ENCODE measurements at regions not wholly inside any gene's neighbourhood (a gene's known extent, or its start where the extent isn't known, plus 50 kb on each side); places are given as distances from the start of the nearest gene placed in this dataset.
A peak's percentile ranks its signal among the peaks of the same experiment; 100 is the strongest.

DNA sequence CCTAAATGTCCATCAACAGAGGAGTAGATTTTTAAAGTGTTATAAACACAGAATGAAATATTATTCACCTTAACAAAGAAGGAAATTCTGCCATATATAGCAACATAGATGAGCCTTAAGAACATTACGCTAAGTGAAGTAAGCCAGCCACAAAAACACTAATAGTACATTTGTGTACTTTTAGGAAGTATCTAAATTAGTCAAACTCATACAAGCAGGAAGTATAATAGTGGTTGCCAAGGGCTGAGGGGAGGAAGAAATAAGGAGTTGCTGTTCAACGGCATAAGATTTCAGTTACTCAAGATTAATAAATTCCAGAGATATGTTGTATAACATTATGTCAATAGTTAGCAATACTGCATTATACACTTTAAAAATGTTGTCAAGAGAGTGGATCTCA, 181.7 kb upstream of the ZC3H12C start:
- no peak for FAIRE-seq

GRCh38 chr11:109914038-109914437, 179.2 kb upstream of the ZC3H12C start:
- DNase-seq (ENCODE audit: low spot score in 2 of 2) (no peak), FAIRE-seq (no peak)

More for the DNA sequence above, 181.7 kb upstream of the ZC3H12C start:
- no peak for DNase-seq (ENCODE audit: low spot score in 2 of 2)

DNA sequence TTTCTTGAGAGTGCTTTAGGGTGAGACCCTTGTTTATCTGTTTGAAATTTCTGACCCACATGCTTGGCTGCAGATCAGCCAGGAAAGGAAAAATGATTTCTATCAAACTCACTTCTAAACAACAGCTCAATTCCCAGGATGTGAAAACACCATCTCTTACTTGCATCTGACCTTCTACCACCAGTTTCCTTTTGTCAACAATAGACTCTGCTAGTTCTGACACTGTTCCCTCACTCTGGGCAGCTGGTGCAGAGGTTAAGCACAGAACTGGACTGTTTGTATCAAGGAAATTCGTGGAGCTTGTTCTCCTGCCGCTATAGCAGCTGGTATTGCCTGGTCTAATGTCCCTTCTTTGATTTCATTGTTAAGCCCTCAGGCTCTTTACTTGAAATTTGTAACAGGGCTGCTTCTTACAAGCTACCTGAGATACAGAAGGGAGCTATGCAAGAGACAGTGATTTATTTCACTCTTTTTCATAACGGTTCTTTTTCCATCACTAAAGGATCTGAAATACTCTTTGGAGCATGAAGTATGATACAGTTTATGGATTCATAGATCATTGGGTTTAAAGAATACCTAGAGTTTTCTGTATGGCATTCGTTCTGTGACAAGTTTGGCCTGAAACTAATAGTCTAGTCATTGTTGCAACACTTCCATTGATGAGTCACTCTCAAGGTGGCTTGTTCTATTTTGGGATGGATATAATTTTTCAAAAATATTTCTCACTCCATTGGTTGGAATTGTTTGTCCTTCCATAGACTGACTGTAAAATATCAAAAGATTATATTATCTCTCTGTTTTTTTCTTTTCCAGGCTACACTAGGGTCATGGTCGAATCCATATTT, 178.2 kb upstream of the ZC3H12C start:
- no peak for FAIRE-seq
- DNase-seq (ENCODE audit: low spot score in 2 of 2): no peak

- DNase-seq (ENCODE audit: low spot score in 2 of 2) (no peak), FAIRE-seq (no peak)
Observed at GRCh38 chr11:109926941-109927340, 166.3 kb upstream of the ZC3H12C start.

- FAIRE-seq: no peak
- DNase-seq (ENCODE audit: low spot score in 2 of 2): no peak
Observed at GRCh38 chr11:109929308-109929707, 163.9 kb upstream of the ZC3H12C start.

DNA sequence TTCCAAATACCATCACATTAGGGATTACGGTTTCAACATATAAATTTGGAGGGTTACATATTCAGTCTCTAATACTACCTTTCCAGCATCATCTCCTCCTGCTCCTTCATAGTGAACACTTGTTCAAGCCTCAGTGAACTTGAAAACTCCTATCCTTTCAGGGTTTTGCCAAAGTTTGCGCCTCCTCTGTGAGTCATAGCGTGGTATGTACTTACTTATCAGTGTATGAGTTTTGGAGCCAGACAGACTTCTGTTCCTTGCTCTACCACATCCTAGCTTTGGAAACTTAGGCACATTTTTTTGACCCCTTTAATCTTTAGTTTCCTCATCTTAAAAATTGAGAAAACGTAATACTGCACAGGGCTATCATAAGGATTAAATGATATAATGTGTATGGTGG, 160.1 kb upstream of the ZC3H12C start:
- FAIRE-seq: no peak
- no peak for DNase-seq (ENCODE audit: low spot score in 2 of 2)

GRCh38 chr11:109934151-109934550, 159.0 kb upstream of the ZC3H12C start:
- DNase-seq (ENCODE audit: low spot score in 2 of 2) (no peak), FAIRE-seq (no peak)

DNA sequence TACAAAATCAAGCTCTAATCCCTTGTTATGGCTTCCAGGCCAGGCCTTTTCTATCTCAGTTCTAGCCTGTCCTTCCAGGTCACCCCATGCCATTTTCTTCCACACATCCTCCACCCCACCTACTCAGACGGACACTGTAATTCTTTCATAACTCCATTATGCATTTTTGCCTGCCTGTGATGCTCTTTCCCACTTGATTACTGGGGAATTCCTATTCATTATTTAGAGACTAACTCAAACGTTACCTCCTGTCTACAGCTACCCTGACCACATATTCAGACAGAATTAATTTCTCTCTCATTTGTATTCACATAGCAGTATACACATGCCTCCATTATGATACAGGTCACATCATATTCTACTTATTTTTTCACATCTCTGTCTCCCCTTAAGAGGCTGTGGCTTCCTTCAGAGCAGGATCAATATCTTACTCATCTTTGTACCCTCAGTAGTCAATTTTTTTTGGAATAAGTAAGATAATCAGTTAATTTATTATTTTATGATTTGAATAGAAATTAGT, 156.5 kb upstream of the ZC3H12C start:
- DNase-seq (ENCODE audit: low spot score in 2 of 2) (no peak), FAIRE-seq (no peak)

GRCh38 chr11:109937968-109938367, 155.2 kb upstream of the ZC3H12C start:
- no peak for FAIRE-seq
- no peak for DNase-seq (ENCODE audit: low spot score in 2 of 2)

DNA sequence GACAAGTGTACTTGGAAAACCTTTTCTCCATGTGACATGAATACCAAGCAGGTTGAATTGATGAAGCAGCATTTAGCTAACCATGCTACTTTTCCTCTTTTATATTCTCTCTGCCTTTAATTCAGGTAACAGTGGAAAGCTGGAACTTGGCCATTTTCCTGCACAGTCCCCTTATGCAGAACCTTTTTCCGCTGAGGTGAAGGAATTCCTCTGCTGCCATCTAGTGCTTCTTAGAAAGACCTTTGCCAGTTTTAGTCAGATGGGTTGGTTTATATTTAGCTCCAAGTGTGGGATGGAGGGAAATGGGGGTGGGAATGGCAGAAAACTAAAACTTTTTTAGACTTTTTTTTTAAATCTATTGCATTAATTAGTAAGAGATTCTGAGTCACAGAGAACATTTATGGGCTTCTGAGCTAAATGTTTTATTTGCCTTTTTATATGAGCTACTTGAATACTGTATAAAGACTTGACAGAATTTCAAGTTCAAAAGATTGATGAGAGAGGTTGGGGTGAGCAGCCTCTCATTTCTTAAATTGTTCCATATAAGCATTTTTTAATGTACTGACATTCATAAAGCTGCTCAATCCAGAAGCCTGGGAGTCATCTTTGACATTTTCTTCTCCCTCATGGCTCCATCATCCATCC, 153.9 kb upstream of the ZC3H12C start:
- DNase-seq (ENCODE audit: low spot score in 2 of 2): peak in 1 of 2 donors; percentile 18
- FAIRE-seq: no peak

- no peak for DNase-seq (ENCODE audit: low spot score in 2 of 2)
- no peak for FAIRE-seq
Observed at GRCh38 chr11:109940816-109941215, 152.4 kb upstream of the ZC3H12C start.

DNA sequence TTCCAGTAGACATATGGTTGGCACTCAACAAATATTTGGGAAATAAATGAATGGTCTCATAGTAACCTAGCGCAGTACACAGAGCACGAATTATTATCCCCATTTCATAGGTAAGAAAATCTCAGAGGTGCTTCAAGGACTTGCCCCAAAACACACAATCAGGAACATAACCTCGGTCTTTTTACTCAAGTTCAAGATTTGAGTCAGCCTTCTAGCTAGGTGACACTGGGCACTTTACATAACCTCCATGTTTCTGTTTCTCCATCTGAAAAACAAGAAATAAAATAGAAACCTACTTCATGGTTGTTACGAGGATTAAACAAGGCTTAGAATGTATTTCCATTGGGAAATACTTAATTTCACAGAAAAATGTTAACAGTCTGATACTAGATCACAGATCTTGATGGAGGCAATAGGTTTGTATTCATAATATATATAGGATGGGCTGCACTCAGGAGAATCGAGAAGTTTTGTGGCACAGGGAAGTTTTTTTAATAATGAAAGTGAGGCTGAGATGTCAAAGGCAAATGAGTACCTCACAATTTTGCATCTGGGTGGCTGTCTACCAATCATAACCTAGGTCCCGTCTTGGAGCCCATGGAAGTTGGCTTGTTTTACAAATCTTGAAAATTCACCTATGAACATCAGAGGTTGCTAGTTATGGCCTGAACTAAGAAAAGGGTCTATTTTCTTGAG, 147.4 kb upstream of the ZC3H12C start:
- DNase-seq (ENCODE audit: low spot score in 2 of 2) (no peak), FAIRE-seq (no peak)

- peak; percentile 92 for FAIRE-seq
- peak; percentile 42 to 68 for DNase-seq (ENCODE audit: low spot score in 2 of 2)
Observed at GRCh38 chr11:109946322-109946846, 146.8 kb upstream of the ZC3H12C start.

GRCh38 chr11:109954534-109954933, 138.7 kb upstream of the ZC3H12C start:
- DNase-seq (ENCODE audit: low spot score in 2 of 2): no peak
- FAIRE-seq: no peak

DNA sequence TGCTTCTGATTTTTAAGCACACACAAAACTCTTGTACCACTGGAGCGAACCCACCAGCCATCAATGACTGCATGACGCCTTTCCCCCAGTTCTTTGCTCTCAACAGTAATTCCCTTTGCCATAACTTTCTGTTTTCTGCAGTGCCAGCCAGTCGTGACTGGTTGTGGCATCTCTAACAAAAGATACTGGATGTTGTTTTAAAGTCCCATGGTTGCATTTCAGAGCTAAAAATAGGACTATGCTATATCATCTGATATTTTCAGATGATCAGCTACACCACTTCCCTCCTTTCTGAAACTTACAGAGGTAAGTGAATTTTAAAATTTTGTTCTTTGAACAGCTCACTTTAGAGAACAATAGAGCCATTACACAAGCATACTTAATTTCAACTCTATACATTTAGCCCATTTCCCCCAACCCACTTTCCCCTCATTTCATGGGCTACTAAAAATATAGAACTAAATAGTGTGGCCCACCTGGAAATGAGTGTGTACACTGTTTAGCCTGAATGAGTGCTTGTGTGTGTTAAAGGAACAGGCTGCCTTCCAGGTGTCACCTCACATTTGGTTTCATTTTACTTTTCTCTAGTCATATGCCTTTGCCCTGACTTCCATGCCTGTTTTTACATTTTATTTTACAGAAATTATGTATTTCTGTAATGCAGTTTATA, 136.9 kb upstream of the ZC3H12C start:
- DNase-seq (ENCODE audit: low spot score in 2 of 2): no peak
- no peak for FAIRE-seq

DNA sequence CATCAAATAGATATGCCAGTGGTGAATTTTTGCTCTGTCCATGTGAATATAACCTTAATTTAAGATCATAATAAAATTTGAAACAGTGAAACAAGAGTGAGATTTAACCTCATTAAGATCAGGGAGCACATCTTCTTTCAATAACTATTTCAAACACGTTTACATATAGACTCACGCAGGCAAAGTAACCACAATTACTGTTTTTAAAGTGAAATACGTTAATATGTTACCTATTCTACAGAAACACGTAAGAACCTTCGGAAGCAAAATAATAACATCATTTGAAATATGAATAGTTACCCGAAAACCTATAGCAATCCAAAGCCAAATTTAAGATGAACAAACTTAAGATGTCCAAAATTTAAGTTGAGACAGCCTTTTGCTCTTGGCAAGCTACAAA, 136.2 kb upstream of the ZC3H12C start:
- FAIRE-seq (no peak), DNase-seq (ENCODE audit: low spot score in 2 of 2) (no peak)

DNA sequence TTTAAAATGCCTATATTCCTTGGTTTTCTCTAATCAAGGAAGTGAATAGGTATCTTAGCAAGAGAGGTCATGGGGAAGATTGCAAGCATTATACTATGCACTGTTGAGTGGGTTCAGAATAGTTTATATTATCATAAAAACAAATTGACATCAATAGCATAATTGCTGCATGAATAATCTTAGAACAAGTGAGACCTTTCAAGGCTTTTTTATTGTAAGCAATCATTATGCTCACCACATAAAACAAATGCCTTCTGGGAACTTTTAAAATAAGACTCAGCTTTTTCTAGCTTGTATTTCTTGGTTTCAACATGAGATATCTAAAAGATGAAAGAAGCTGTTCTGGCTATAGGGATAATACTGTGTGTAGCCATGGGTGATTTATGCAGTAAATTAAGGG, 135.6 kb upstream of the ZC3H12C start:
- FAIRE-seq: no peak
- no peak for DNase-seq (ENCODE audit: low spot score in 2 of 2)

DNA sequence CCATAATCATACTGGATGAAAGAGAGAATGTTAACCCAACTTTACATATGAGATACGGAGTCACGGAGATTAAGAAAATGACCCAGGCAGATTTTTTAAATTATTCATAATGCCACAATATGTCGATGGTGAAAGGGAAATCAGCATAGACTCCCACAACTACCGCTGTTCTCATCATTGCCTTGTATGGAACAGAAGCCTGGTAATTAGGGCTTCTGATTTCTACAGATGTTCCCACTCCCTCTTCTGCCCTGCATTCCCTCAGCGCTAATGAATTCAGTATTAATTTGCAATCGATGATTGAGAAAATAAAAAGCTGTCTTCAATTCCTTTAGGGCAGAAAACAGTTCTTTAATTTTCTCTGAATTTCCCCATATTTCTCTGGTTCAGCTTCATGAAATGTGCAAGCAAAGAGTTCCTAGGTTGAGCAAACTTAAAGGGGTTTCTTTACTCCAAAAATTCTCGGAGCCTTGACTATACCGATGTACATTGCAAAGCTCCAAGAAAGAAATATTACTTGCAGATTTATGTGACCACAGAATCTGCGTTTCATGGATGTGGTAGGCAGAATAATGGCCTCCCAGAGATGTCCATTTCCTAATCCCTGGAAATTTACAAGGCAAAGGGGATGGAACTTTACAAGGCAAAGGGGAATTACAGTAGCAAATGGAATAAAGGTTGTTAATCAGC, 134.9 kb upstream of the ZC3H12C start:
- DNase-seq (ENCODE audit: low spot score in 2 of 2) (no peak), FAIRE-seq (no peak)

DNA sequence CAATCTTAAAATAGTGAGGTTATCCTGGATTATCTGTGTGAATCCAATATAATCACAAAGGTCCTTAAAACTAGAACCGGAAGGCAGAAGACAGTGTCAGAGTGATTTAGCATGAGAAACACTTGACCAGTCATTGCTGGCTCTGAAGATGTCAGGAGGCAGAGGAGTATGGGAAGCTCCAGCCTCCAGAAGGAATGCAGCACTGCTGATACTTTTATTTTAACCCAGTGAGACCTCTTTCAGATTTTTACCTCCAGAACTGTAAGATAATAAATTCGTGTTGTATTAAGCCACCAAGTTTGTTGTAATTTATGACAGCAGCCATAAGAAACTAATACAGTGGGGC, 134.4 kb upstream of the ZC3H12C start:
- FAIRE-seq (no peak), DNase-seq (ENCODE audit: low spot score in 2 of 2) (no peak)

DNA sequence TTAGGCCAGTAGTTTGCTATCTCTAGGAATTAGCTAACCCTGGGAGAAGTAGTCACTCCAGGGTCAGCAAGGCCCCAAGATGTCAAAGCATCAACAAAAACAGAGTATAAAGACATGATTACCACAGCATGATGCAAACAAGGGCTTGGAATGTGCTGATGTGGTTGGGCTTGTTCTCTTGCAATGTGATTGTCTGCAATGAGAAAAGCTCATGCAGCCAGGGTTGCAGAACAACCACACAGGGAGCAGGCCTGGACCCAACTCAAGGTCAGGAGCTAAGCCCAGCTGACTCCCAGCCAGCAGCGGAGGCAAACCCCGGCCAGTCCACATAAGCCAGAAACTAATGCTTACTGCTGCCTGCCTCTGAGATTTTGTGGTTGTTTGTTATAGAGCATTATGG, 132.4 kb upstream of the ZC3H12C start:
- FAIRE-seq (no peak), DNase-seq (ENCODE audit: low spot score in 2 of 2) (no peak)
